COLO668 (cell line): ENCODE measurements at regions not wholly inside any gene's neighbourhood (a gene's known extent, or its start where the extent isn't known, plus 50 kb on each side); places are given as distances from the start of the nearest gene placed in this dataset.

ENCODE experiments used
- DNase-seq: peaks from one replicate; lab custom pipeline; 2025; ENCODE audit not compliant: unreplicated experiment; lab: John Stamatoyannopoulos, UW

DNA sequence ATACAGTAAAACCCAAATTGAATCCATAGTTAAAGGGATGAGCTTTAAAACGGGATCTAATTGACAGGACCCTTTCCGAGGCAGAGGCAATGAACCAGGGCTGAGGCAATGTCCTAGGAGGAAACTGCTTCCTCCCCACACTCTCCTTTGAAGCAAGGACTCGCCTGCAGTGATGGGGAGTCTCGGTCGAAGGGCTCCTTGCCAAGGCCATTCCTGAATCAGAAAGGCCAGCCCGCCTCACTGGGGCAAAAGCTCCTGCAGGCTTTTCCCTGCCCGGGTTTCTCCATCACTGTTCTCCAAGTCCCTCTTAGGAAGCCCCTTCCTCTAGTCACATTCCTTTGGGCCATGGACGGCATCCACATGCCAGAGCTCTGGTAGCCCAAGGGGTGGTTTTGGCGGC lies 132.0 kb downstream of the RBFOX3 start:
- no peak for DNase-seq

DNA sequence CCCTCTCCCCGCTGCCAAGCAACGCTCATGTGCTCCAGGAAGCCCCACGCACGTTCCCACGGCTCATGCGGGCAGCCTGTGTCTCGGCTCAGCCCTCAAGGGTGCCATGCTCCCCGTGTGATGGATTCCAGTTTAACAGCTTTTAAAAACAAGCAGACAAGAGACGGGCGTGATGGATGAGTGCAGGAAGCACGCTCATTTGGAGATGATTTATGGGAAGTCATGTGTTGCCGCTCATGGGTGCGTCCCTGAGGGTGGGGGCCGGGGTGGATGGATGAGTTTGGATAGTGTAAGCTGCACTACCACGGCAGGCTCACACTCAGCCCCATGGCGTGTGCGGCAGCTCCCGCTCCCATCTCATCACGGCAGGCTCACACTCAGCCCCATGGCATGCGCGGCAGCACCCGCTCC lies 132.8 kb downstream of the RBFOX3 start:
- DNase-seq, result no peak

DNA sequence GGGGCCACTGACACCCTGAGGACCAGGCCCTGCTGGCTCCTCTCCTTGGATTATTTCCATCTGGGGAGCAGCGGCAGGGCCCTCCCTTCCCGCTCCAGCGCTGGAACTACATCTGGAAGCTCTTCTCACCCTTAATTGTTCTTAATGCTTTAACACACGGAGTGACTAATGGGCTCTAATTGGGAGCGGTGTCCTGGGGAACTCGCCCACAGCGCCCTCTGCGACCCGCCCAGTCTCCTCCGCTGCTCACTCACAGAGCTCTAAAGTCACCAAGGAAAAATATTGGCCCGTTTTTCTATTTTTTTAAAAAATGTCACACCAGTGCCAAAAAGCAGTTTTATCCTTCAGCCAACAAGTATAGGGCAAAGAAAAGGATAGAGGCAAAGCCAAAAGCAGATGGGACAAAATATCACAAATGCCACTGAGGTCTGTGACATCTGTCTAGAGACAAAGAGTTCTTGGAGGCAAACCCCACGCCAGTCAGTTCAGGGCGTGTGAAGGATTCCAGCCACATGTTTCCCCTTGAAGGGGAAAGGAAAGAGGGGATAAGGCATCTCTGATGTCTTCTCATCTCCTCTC lies 134.7 kb downstream of the RBFOX3 start:
- DNase-seq, result no peak

DNA sequence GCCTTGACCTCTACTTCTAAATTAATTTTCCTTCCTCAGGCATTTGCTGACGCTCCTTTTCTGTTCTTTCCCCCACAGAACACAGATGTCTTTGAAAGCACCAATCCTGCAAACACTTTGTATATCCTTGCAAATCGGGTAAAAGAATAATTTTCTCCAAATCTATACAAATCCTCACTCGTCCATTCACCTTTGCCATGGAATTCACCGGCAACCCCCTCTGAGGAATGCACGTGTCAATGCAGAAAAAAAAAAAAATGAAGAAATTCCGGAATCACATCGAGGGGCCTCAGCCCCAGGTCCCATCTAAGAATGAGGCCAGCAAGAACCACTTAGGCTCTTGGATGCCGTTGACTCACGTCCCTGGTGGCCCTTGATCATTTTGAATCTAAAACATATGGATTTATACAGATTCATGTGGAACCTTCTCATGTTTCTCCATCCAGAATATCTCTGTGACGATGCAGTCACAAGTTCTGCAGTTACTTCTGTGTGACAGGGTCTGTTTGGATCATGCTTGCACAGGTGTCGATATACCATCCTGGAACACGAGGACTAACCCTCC lies 136.9 kb downstream of the RBFOX3 start:
- no peak for DNase-seq

DNA sequence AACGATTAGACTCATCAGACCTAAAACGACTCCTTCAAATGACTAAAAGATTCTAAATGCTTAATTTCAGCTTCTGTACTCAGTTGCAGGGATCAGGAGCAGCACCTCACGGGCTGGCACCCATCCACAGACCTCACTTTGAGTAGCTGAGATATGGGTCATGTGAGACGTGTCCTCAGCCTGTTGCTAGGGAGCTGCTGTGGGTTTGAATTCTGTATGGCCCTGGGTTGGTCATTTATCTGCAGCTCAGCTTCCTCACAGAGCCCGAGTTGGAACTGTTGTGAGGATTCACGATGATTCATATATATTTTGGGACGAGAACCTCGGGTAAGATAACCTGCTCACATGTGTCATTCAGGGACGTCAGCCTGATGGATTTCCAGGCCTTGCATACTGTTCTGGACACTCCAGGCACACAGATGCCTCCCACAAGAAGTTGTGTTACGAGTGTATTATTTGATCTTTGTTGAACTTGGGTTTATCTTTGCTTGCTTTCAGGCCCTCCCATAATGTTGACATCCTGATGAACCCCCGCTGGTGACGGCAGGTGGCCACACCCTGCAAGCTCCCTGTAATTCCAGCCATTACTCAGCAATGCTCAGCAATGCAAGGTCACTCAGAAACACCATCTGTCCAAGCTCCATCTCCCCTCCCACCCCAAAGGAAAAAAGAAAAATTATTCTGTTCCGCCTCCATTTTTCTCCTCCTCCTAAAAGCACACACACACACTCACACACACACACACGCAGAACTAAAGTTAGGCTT lies 137.6 kb downstream of the RBFOX3 start:
- no peak for DNase-seq

DNA sequence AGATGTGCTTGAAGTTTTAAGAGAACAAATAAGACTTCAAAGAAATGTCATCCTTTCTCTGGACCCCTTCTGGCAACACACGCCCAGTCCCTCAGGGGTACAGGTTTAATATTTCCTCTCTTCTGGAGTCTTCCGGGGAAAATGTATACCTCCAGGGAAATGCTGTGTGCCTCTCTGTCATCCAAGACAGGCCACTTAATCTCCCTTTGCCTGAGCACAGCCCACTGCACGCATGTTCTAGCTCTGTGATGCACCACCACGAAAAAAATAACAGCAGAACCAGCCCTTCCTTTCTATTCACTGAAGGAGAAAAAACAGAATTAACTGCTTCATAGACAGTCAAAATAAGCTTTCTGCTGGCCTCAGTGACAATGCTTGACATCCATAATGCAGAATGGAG lies 140.1 kb downstream of the RBFOX3 start:
- no peak for DNase-seq

DNA sequence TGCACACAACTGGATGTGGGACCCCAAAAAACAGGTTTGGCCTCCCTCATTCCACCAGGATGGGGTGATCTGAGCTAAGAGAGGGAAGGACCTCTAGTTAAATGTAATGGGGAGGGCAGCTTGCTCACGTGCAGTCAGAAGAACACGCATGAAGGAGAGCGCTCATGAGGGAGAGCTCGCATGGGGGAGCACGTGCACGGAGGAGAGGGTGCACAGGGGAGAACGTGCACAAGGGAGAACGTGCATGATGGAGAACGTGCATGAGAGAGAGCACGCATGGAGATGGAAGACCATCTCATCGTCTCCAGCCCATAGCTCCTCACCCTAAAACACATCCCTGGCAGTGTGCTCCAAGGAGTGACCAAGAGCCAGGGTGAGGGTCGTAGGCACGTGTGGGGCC lies 141.2 kb downstream of the RBFOX3 start:
- DNase-seq, result no peak

DNA sequence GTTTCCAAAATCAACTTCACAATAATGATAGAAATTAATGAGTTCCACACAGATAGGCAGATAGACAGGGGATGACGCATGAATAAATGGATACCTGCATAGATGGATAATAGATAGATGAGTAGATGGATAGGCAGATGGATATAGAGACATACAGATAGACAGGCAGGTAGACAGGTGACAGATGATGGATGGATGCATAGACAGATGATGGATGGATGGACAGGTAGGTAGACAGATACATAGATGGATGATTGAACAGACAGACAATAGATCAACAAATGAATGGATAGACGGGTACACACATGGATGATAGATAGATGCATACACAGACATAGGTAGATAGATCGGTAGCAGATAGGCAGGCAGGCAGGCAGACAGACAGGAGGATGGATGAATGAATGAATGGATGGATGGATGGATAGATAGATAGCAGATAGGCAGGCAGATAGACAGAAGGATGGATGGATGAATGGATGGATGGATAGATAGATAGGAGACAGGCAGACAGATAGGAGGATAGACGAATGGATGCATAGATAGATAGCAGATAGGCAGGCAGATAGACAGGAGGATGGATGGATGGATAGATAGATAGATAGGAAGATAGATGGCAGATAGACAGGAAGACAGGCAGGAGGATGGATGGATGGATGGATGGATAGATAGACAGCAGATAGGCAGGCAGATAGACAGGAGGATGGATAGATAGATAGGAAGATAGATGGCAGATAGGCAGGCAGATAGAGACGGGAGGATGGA lies 142.5 kb downstream of the RBFOX3 start:
- no peak for DNase-seq

DNA sequence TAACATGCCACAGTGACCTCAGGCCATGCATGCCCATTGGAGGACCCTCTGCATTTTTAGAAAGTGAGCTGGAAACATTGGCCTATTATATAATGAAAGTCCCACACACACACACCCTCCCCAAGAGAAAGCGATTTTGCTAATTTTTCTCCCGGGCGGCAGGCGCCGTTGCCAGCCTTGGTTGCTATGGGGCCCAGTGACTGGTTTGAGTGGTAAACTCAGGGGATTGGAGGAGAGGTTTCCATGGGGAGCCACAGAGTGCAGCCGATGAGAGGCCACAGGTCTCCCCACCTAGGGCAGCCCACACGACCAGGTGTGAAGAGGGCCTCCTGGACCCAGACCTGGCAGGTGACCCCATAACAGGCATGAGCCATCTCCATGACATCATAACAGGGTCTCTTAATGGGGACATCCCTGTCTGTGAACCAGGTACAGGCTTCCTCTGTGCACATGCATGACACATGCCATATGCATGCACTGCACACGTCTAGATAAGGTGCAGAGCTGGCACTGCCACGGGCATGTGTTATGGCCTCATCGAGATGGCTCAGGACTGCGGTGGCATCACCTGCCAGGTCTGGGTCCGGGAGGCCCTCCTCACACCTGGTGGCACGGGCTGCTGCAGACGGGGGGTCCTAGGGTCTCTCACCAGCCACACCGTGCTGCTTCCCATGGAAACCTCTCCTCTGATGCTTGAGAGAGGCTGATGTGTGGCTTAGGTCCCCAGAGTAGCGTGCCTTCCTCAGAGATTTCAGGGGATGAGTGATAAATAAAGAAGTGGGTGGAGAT lies 144.1 kb downstream of the RBFOX3 start:
- DNase-seq, result no peak

DNA sequence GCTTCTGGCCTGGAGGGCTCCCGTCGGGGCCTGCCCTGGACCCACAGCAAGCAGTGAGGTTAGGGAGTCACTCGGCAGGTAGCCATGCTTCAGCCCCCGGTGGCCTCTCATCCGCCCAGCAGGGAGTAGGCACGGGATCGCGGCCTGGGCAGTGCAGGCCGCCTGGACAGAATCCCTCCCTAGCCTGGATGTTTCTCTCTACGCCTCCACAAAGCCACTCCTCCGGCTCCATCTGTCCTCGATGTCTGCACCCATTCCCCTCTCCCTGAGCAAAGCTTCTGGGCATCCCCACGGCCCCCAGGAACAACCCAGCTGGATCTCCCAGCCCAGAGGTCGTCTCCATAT lies 145.2 kb downstream of the RBFOX3 start:
- no peak for DNase-seq

DNA sequence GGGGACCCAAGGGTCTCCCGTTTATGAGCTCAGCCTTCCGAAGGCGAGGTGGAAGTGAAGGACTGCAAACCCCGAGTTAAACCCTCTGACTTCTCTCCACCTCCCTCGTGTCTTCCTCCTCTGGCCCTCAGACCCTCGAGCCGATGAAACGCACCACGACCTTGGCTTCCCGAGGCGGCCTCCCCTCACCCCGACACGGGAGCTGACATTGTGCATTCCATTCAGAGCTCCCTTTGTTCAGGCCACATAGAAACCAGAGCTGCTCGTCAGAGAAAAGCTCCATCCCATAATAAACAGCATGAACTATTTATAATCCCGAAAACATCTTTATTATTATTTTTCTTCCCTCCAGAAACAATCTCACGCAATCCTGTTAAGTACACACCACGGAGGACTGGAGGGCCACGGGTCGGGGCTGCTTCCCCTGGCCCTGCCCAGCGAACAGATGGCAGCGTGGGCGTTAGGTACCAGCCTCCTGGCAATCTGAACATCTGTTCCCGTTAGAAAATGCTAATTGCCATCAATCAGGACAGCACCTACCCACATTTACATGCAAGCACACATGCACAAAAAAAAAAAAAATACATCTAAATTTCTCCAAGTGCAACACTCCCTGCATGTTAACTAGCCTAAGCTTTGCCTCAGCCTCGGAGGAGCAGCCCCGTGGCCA lies 145.7 kb downstream of the RBFOX3 start:
- DNase-seq, result no peak

DNA sequence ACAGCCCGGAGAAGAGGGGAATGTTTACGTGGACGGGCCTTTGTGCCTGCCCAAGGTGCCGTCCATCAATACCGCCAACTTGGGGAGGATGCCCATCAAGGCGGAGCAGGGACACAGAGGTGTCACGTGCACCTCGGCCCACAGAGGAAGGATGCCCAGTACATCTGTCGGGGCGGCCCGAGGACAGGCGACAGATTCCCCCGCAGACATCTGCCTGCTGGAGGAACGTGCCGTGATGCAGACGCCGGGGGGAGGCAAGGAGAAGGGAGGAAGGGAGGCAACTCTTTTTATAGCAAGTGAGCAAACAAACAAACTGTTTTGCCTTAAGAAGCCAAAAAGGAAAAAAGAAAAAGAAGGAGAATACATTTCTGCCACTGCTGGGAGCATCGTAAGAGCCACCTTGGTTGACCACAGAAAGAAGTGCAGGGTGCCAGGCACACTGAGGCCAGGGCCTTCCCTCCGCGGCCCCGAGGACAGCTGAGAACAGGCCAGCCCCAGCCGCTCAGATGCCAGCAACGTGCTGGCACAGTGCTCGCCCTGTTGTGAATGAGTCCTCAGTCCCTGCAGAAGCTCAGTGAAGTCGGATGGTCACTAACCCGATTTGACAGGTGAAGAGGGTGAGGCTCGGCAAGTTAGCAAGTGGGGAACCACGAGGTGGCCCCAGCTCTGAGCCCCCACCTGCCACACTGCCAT lies 146.4 kb downstream of the RBFOX3 start:
- no peak for DNase-seq

DNA sequence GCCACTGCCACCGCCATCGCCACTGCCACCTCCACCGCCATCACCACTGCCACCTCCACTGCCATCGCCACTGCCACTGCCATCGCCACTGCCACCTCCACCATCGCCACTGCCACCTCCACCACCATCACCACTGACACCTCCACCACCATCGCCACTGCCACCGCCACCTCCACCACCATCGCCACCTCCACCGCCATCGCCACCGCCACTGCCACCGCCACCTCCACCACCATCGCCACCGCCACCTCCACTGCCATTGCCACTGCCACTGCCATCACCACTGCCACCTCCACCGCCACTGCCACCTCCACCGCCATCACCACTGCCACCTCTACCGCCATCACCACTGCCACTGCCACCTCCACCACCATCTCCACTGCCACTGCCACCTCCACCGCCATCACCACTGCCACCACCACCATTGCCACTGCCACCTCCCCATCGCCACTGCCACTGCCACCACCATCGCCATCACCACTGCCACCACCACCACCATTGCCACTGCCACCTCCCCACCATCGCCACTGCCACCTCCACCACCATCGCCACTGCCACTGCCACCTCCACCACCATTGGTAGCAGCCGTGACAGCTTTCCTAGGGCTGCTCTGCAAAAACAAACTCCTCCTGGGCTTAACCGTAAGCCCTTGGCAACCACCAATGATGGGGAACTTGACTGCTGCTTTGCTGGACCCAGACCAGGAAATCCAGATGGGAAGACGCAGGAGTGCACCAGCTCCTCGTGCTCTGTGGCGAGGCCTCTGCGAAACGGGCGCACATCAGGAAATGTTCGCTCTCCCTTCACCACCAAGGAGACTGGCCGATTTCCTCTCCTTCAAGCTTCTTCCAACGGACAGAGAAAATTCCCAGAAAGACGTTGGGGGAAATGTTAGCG lies 147.2 kb downstream of the RBFOX3 start:
- DNase-seq, result no peak

DNA sequence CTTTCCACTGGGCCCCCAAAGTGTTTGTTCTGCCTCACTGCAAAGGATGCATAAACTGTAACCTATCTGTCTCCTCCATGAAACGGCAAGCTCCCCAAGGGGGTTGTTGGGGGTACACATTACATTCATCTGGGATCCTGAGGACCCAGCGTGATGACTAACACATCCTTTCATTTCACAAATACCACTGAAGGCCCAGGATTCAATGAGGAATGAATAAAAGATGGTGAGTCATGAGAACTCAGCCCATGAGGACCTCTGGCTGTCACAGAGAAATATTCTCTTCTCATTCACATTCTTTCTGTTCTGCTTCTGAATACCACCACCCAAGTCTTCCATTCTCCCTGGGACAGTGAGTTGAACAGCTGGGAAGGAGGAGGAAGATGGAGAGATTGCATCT lies 149.8 kb downstream of the RBFOX3 start:
- DNase-seq, result no peak

DNA sequence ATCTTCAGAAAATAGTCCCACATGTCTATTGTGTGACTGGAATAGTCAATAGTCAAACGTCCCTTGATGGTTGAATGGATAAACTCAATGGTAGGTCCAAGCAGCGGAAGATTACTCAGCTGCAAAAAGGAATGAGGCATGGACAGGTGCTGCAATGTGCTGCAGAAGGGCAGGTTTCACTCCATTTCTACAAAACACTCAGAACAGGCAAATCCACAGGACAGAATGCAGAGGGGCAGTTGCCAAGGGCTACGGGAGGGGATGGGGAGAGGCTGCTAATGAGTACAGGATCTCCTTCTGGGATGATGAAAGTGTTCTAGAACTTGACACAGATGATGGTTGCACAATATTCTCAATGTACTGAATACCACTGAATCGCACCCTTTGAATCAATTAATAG lies 151.0 kb downstream of the RBFOX3 start:
- no peak for DNase-seq

DNA sequence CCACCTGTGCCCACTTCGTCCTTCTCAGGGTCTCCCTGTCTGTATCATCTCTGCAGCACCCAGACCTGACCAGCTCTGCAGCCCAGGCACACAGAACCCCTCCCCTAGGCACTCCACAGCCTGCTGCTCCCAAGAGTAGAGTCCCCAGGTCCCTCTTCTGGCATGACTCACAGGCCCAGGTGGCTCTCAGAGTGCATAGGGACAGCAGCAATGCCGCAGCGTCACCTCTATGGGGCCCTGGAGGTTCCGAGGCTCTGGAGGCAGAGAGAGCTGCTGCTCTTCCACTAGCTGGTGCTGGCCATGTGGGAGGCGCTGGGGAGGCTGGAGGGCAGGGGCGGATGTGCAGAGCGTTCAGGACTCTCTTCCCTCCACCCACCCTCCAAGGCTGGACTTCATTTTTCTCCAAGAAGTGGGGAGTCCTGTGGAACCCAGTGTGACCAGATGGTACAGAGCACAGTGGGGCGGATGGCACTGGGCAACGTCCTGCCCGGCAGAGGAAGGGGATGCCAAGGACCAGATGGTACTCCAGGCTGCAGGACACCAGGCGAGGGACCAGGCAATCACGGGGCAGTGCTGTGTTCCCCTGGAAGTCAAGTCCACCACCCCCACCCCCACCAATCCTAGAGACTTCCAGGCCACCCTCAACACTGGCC lies 151.7 kb downstream of the RBFOX3 start:
- no peak for DNase-seq

DNA sequence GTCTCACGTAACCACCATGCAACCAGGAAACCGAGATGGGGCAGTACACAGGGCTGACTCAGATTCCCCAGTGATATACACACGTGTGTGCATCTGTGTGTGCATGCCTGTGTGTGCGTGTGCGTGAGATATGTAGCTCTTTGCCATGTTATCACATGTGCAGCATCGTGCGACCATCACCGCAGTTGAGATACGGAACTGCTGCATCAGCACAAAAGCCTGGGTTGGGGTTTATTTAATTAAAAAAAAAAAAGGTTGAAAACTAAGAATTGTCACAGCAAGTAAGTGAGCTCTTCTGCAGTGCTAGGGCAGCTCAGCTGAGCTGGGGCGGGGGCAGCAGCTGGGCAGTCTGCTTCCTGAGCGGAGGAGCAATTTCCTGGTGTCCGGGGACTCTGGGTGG lies 152.5 kb downstream of the RBFOX3 start:
- no peak for DNase-seq

DNA sequence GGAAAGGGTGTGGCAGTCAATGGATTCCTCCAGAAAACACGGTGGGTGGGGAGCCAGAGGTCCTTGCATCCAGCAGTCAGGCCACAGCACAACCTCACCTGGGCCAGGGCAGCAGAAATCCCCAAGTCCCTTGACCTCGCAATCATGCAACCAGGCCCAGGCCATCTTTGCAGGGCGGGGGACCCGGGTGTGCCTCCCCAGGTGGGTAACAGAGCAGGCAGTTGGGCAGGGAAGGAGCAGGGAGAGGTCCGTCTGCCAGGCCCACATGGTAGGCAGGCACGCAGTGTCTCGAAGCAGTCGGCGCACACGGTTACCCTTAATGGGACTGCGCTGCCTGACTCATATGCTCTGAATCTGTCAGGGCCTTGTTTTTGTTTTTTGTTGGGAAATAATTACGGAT lies 153.0 kb downstream of the RBFOX3 start:
- DNase-seq, result no peak

DNA sequence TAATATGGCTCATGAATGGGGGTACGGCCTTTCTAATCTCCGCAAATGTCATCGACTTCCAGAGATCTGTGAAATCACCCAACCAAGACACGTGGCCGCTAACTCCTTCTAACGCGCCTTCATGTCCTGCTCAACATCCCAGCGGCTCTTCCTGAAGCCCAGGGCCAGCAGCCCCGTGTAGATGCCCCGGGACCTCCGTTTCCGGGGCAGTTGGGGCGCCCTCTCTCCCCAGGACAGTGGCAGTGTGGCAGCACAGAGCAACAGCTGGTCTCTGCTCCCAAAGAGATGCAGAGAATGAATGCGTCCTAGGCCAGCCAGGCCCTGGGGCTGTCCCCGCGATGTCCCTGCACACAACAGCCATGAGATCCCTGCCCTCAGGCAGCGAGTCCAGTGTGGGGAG lies 153.5 kb downstream of the RBFOX3 start:
- DNase-seq, result no peak
